Breast epithelium (tissue), 3 donors: ENCODE measurements at regions not wholly inside any gene's neighbourhood (a gene's known extent, or its start where the extent isn't known, plus 50 kb on each side); places are given as distances from the start of the nearest gene placed in this dataset.

ENCODE experiments used
- CTCF ChIP-seq, 3 donors: fragments of 450-650 bp; IDR thresholded peaks; one replicate each; pipeline ENCODE4 v1.5.1; 2016 to 2017; ENCODE audit warnings: antibody characterized with exemption in 3 of 3, mild to moderate bottlenecking in 3 of 3, moderate library complexity in 3 of 3
- POLR2A ChIP-seq: fragments of 450-650 bp; IDR thresholded peaks from one replicate; pipeline ENCODE4 v1.6.1; 2016; ENCODE audit warnings: antibody characterized with exemption, mild to moderate bottlenecking, moderate library complexity

- TF ChIP-seq CTCF (IDR thresholded peaks at IDR 0.05): no peak
- TF ChIP-seq POLR2A: no peak
These were observed 173.9 kb upstream of the MBL2 start for GRCh38 chr10:52946486-52946885.
